ENCODE measurements at regions not wholly inside any gene's neighbourhood (a gene's known extent, or its start where the extent isn't known, plus 50 kb on each side); places are given as distances from the start of the nearest gene placed in this dataset.

- TF ChIP-seq POLR2AphosphoS5 (IDR thresholded peaks at IDR 0.05; ENCODE audit: borderline replicate concordance, low read depth, low read length) (no peak), EZH2 (IDR thresholded peaks at IDR 0.05) (no peak), FOXP2 (optimal IDR thresholded peaks at IDR 0.05; ENCODE audit: control extremely low read depth, extremely low read length, insufficient read depth) (no peak)
Measured at GRCh38 chr4:43846111-43846587, 602.5 kb downstream of the KCTD8 start.

Data from SK-N-MC (cell line).